Testis (tissue), 2 donors: ENCODE measurements at regions not wholly inside any gene's neighbourhood (a gene's known extent, or its start where the extent isn't known, plus 50 kb on each side); places are given as distances from the start of the nearest gene placed in this dataset.
"Not testable (repeated sequence)": the region's sequence is repeated elsewhere in the genome, so short reads cannot be mapped to it uniquely, and the experiment has no call there.

Experiments used
- DNase-seq: peaks from one replicate; pipeline ENCODE4 v3.0.0-alpha.2; 2019
- H3K27ac ChIP-seq, 2 donors: fragments of 200-600 bp; sonication (generic); one replicate each; pipeline ENCODE4 v1.5.1; 2019
- H3K27me3 ChIP-seq: fragments of 200-600 bp; sonication (generic); one replicate; pipeline ENCODE4 v1.5.1; 2019
- H3K36me3 ChIP-seq: fragments of 200-600 bp; sonication (generic); one replicate; pipeline ENCODE4 v1.5.1; 2017; ENCODE audit warnings: low read depth; ENCODE audit errors: missing control alignments
- H3K4me1 ChIP-seq: fragments of 200-600 bp; sonication (generic); one replicate; pipeline ENCODE4 v1.5.1; 2019
- H3K4me3 ChIP-seq, 2 donors: fragments of 200-600 bp; sonication (generic); one replicate each; pipeline ENCODE4 v1.5.1; 2017 to 2019
- H3K9me3 ChIP-seq: fragments of 200-600 bp; sonication (generic); one replicate; pipeline ENCODE4 v1.5.1; 2017
- POLR2A ChIP-seq: fragments of 450-650 bp; IDR thresholded peaks from one replicate; pipeline ENCODE4 v1.6.1; 2017; ENCODE audit warnings: antibody characterized with exemption, mild to moderate bottlenecking, moderate library complexity
- WGBS, 2 donors: methylation state at CpG; one replicate each; pipeline ENCODE4 v1.1.5; 2018; 5-methylcytosine and 5-hydroxymethylcytosine counted together
- intact Hi-C: fragments of 100-400 bp; cut with DNase I; formaldehyde crosslinking; loops from one replicate; pipeline ENCODE4 v1.15.1; 2023; ENCODE audit warnings: low total_unique reads
- TF ChIP-seq, protein P1 (sequence below), 3 experiments: fragments of 450-650 bp in 2 of 3; fragments of 200-600 bp in 1 of 3; sonication (generic) in 1 of 3; IDR thresholded peaks; one replicate each; pipeline ENCODE4 v1.5.1; 2016 to 2019; ENCODE audit warnings: antibody characterized with exemption in 3 of 3, mild to moderate bottlenecking in 2 of 3, moderate library complexity in 1 of 3

DNA sequence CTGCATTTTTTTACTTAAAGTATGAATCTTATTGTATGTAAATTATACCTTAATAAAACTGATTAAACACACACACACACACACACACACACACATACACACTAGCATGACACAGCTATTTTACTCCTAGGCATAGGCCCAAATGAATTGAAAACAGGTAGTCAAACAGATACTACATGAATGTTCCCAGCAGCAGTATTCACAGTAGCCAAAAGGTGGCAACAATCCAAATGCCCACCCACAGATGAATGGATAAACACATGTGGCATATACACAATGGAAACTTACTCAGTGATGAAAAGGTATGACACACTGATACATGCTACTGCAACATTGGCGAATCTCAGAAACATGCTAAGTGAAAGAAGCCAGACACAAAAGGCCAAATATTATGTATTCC lies 223.5 kb downstream of the CYB561 start:
- H3K27me3 ChIP-seq = no peaks in the 10 kb centered on the region
- no peaks in the 10 kb centered on the region for H3K36me3 ChIP-seq
- H3K9me3 ChIP-seq = no peaks in the 10 kb centered on the region
- no peak for TF ChIP-seq POLR2A
- TF ChIP-seq, protein P1, sequence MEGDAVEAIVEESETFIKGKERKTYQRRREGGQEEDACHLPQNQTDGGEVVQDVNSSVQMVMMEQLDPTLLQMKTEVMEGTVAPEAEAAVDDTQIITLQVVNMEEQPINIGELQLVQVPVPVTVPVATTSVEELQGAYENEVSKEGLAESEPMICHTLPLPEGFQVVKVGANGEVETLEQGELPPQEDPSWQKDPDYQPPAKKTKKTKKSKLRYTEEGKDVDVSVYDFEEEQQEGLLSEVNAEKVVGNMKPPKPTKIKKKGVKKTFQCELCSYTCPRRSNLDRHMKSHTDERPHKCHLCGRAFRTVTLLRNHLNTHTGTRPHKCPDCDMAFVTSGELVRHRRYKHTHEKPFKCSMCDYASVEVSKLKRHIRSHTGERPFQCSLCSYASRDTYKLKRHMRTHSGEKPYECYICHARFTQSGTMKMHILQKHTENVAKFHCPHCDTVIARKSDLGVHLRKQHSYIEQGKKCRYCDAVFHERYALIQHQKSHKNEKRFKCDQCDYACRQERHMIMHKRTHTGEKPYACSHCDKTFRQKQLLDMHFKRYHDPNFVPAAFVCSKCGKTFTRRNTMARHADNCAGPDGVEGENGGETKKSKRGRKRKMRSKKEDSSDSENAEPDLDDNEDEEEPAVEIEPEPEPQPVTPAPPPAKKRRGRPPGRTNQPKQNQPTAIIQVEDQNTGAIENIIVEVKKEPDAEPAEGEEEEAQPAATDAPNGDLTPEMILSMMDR (IDR thresholded peaks at IDR 0.05) = no peak
- WGBS, 2 donors = 85 to 100% methylated on average over 1 of the region's 1 CpG
- H3K27ac ChIP-seq = no peak overlapping the region
- intact Hi-C loops = no loop called here
- no peak for DNase-seq
- H3K4me3 ChIP-seq = no peak overlapping the region
- no peaks in the 10 kb centered on the region for H3K4me1 ChIP-seq

- no peak for DNase-seq
- no peaks in the 10 kb centered on the region for H3K27me3 ChIP-seq
- H3K4me1 ChIP-seq = no peaks in the 10 kb centered on the region
- intact Hi-C loops = no loop called here
- 88 to 89% methylated on average over 7 of the region's 7 CpGs for WGBS, 2 donors
- no peaks in the 10 kb centered on the region for H3K9me3 ChIP-seq
- H3K4me3 ChIP-seq = no peak overlapping the region
- H3K27ac ChIP-seq = no peak overlapping the region
- TF ChIP-seq POLR2A = no peak
- TF ChIP-seq, protein P1 (IDR thresholded peaks at IDR 0.05) = no peak
- no peaks in the 10 kb centered on the region for H3K36me3 ChIP-seq
These were observed 222.7 kb downstream of the CYB561 start for GRCh38 chr17:63223212-63223911.

DNA sequence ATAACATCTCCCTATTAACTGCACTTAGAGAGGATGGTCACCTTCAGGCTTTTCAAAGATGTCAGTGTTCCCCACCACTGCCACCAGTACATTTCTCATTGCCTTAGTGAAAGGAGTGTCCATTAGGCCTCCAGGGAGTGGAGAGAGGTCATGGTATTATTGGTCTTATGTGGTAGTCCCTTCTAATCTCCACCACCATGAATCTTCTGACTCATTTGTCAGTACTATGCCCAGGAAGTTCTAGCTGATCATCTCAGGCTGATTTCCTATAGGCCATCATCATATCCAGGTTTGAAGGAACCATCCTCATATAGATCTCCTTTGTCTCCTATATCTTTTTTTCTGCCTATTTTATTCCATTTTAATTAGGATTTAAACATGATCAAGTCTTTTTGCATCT lies 221.5 kb downstream of the CYB561 start:
- no peak overlapping the region for H3K27ac ChIP-seq
- DNase-seq = no peak
- intact Hi-C loops = no loop called here
- no peaks in the 10 kb centered on the region for H3K4me1 ChIP-seq
- TF ChIP-seq, protein P1 (IDR thresholded peaks at IDR 0.05) = no peak
- TF ChIP-seq POLR2A = no peak
- H3K9me3 ChIP-seq = no peaks in the 10 kb centered on the region
- H3K4me3 ChIP-seq = no peak overlapping the region
- no peaks in the 10 kb centered on the region for H3K27me3 ChIP-seq
- no peaks in the 10 kb centered on the region for H3K36me3 ChIP-seq

GRCh38 chr17:63226720-63227119 lies 219.4 kb downstream of the CYB561 start:
- H3K36me3 ChIP-seq, H3K4me1 ChIP-seq, H3K9me3 ChIP-seq, H3K27me3 ChIP-seq, DNase-seq, H3K4me3 ChIP-seq, intact Hi-C loops, H3K27ac ChIP-seq: not testable (repeated sequence)

GRCh38 chr17:63231015-63231620 lies 215.0 kb downstream of the CYB561 start:
- intact Hi-C loops, H3K27me3 ChIP-seq, H3K4me1 ChIP-seq, H3K27ac ChIP-seq, H3K36me3 ChIP-seq, DNase-seq, H3K9me3 ChIP-seq, H3K4me3 ChIP-seq: not testable (repeated sequence)
- WGBS, 2 donors = 97 to 100% methylated on average over 2 of the region's 2 CpGs
